ENCODE measurements at regions not wholly inside any gene's neighbourhood (a gene's known extent, or its start where the extent isn't known, plus 50 kb on each side); places are given as distances from the start of the nearest gene placed in this dataset.

- H4K91ac ChIP-seq (replicated peaks; ENCODE audit: insufficient read length, low read length): no peak overlapping the region
- H2AFZ ChIP-seq (ENCODE audit: low read length): no peak overlapping the region
- no peak overlapping the region for H3K14ac ChIP-seq (ENCODE audit: insufficient read length)
- TF ChIP-seq ASH2L (IDR thresholded peaks at IDR 0.05; ENCODE audit: low read length) (no peak), HDAC2 (IDR thresholded peaks at IDR 0.05; ENCODE audit: borderline replicate concordance in 1 of 2, low read depth in 2 of 2, low read length in 2 of 2) (no peak)
- H3K4me3 ChIP-seq (ENCODE audit: extremely low read depth in 1 of 4, insufficient read depth in 2 of 4, low read depth in 3 of 4, low read length in 4 of 4): no peak overlapping the region
- 0 out of 2 replicates have a peak overlapping the region, but pooled peaks have one; percentile 37 for H2BK20ac ChIP-seq (ENCODE audit: low read length)
- H3K79me2 ChIP-seq (ENCODE audit: control insufficient read depth in 1 of 2, insufficient read depth in 2 of 2, low read length in 2 of 2): no peaks in the 10 kb centered on the region
- H3K36me3 ChIP-seq (ENCODE audit: control insufficient read depth in 2 of 4, insufficient read depth in 4 of 4, low read length in 3 of 4): no peaks in the 10 kb centered on the region; a peak in 2 of 8 replicates
- no peak overlapping the region for H2BK120ac ChIP-seq (replicated peaks; ENCODE audit: low read depth, low read length)
- no peak overlapping the region for H4K5ac ChIP-seq (ENCODE audit: insufficient read length, low read depth, low read length)
- ChIA-PET CTCF (ENCODE audit: partially characterized antibody) (interaction anchor here (0.5 kb wide), 1 partner anchor 798 kb away, joined by 4 read pairs; no protein-coding TSS in a partner anchor), POLR2A (ENCODE audit: partially characterized antibody) (no interaction called here)
- H3K23me2 ChIP-seq (ENCODE audit: low read depth, low read length): no peaks in the 10 kb centered on the region
- H3K9ac ChIP-seq (replicated peaks in 1 of 4; ENCODE audit: extremely low read depth in 1 of 4, low read depth in 3 of 4, low read length in 3 of 4): no peak overlapping the region
- peaks cover 0 to 17% (median 6%) of the 10 kb centered on the region in 4 experiments; a peak in 6 of 7 replicates for H3K4me1 ChIP-seq (replicated peaks in 1 of 4; ENCODE audit: control insufficient read depth in 3 of 4, insufficient read depth in 4 of 4, low read length in 3 of 4)
- peaks cover 7 to 10% of the 10 kb centered on the region in 2 experiments for H3K9me3 ChIP-seq (ENCODE audit: insufficient read depth in 2 of 2, low read depth in 1 of 2, low read length in 1 of 2)
- no peak overlapping the region for H2BK5ac ChIP-seq (ENCODE audit: low read depth, low read length)
- no peaks in the 10 kb centered on the region for H4K20me1 ChIP-seq (replicated peaks in 1 of 2; ENCODE audit: control insufficient read depth in 1 of 2, insufficient read depth in 2 of 2, low read length in 2 of 2)
- no peak overlapping the region for H2BK15ac ChIP-seq (ENCODE audit: low read length)
- no peak overlapping the region for H3K27ac ChIP-seq (ENCODE audit: low read depth, low read length)
- H3K4ac ChIP-seq (replicated peaks; ENCODE audit: insufficient read length, low read depth, low read length): no peak overlapping the region
- 93% methylated on average over 9 of the region's 9 CpGs; no CpG with 5 or more reads in 1 of the 2 experiments for WGBS, 2 experiments (ENCODE audit: extremely low coverage in 1 of 2, insufficient coverage in 1 of 2, insufficient read length in 1 of 2, insufficient replicate concordance in 2 of 2, low coverage in 1 of 2, low lambda C conversion rate in 2 of 2, missing lambda C conversion rate in 1 of 2)
- no peak overlapping the region for H2BK12ac ChIP-seq (ENCODE audit: low read depth, low read length)
- no peaks in the 10 kb centered on the region for H3K79me1 ChIP-seq (ENCODE audit: low read depth, low read length)
- H3K18ac ChIP-seq (ENCODE audit: extremely low read depth, low read length): no peak overlapping the region
- H3K56ac ChIP-seq (replicated peaks; ENCODE audit: insufficient read length, low read depth, low read length): no peak overlapping the region
- peaks cover 0 to 2% (median 0%) of the 10 kb centered on the region in 4 experiments; a peak in 2 of 7 replicates for H3K27me3 ChIP-seq (replicated peaks in 1 of 4; ENCODE audit: control insufficient read depth in 3 of 4, extremely low read depth in 1 of 4, insufficient read depth in 3 of 4, low read length in 3 of 4)
- no peak overlapping the region for H4K8ac ChIP-seq (ENCODE audit: extremely low read depth, insufficient read depth, low read length)
- FAIRE-seq (no peak), DNase-seq (ENCODE audit: low read depth in 1 of 2, low spot score in 2 of 2) (no peak)
- H3K4me2 ChIP-seq (ENCODE audit: insufficient read depth in 1 of 2, low read depth in 2 of 2, low read length in 2 of 2): no peak overlapping the region
- H3K23ac ChIP-seq (ENCODE audit: insufficient read length): no peak overlapping the region
- H2AK5ac ChIP-seq (ENCODE audit: low read depth, low read length): no peak overlapping the region
Observed at GRCh38 chr2:104752504-104752903, 101.4 kb upstream of the POU3F3 start.

Measured in H1 (cell line).